Choroid plexus epithelial cell (primary cell): ENCODE measurements at regions not wholly inside any gene's neighbourhood (a gene's known extent, or its start where the extent isn't known, plus 50 kb on each side); places are given as distances from the start of the nearest gene placed in this dataset.
A peak's percentile ranks its signal among the peaks of the same experiment; 100 is the strongest.

ENCODE experiments used
- DNase-seq: peaks from one replicate; pipeline ENCODE4 v3.0.0-alpha.2; 2010; ENCODE audit warnings: low read depth
- H3K4me3 ChIP-seq: 2 replicates; pipeline ENCODE4 v1.5.1; 2011; ENCODE audit warnings: low read depth, mild to moderate bottlenecking, control low read depth, low read length, moderate library complexity
- TF ChIP-seq, protein P1 (sequence below): conservative IDR thresholded peaks from 2 replicates; pipeline ENCODE4 v1.5.1; 2011; ENCODE audit warnings: low read depth, mild to moderate bottlenecking, control low read depth, inconsistent platforms, low read length, moderate library complexity

DNA sequence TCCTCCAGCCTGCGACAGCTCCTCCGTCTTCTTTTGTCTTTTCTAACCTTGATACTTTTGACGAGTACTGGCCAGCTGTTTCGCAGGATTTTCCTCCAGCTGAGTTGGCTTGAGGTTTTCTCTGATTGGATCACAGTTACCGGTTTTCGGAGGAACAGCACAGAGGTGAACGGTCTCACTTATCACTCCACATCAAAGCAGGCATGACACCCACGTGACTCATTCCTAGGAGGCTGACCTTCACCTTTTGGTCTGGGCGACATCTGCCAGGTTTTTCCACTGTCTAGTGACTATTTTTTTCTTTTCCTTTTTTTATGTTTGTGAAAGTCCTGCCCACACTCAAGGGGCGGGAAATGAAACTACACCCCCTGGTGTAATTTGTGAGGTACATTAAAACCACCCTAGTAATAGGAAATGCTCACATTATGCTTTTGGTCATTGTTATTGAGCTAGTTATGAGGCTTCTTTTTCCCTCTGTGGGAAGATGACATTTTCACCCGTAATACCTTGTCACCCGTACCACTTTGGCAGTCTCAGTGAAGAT is 319.2 kb downstream of the GADD45G start:
- H3K4me3 ChIP-seq = no peak overlapping the region
- DNase-seq = peak; percentile 9
- TF ChIP-seq, protein P1, sequence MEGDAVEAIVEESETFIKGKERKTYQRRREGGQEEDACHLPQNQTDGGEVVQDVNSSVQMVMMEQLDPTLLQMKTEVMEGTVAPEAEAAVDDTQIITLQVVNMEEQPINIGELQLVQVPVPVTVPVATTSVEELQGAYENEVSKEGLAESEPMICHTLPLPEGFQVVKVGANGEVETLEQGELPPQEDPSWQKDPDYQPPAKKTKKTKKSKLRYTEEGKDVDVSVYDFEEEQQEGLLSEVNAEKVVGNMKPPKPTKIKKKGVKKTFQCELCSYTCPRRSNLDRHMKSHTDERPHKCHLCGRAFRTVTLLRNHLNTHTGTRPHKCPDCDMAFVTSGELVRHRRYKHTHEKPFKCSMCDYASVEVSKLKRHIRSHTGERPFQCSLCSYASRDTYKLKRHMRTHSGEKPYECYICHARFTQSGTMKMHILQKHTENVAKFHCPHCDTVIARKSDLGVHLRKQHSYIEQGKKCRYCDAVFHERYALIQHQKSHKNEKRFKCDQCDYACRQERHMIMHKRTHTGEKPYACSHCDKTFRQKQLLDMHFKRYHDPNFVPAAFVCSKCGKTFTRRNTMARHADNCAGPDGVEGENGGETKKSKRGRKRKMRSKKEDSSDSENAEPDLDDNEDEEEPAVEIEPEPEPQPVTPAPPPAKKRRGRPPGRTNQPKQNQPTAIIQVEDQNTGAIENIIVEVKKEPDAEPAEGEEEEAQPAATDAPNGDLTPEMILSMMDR = peak; percentile 21

DNA sequence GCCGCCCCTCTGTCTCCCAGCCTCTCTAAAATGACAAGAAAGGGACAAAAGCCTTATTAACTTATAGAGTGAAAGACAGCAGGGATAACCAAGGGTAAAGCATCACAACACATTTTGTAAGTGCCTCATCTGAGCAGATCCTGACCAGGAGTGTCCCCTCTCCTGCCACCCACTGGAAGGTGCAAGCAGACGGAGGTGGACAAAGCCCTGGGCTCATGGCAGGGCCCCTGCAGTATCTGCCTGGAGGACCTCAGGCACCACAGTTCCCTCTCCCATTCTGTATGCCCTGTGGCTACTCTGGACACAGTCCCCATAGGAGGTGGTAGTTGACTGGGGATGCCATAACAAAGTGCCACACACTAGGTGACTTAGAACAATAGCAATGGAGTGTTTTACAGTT is 319.8 kb downstream of the GADD45G start:
- no peak overlapping the region for H3K4me3 ChIP-seq
- DNase-seq = no peak
- TF ChIP-seq, protein P1 = no peak

DNA sequence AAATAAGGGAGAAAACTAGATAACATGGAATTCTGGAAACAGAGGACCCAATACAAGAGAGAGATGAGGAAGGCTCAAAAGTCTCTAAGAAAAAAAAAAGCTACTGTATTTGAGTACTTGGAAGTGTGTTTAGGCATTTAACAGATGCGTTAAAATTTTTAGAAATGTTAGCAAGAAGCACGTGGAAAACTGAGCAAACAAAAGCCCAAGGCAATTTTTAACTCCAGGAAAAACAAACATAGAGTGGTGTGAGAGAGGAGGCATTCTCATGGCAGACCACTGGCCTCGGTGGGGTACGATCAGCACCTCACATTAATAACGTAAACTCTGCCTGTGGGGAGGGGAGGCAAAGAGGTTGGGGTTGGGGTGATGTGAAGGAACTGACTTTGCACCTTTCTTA is 321.4 kb downstream of the GADD45G start:
- TF ChIP-seq, protein P1 = no peak
- DNase-seq = no peak
- no peak overlapping the region for H3K4me3 ChIP-seq

DNA sequence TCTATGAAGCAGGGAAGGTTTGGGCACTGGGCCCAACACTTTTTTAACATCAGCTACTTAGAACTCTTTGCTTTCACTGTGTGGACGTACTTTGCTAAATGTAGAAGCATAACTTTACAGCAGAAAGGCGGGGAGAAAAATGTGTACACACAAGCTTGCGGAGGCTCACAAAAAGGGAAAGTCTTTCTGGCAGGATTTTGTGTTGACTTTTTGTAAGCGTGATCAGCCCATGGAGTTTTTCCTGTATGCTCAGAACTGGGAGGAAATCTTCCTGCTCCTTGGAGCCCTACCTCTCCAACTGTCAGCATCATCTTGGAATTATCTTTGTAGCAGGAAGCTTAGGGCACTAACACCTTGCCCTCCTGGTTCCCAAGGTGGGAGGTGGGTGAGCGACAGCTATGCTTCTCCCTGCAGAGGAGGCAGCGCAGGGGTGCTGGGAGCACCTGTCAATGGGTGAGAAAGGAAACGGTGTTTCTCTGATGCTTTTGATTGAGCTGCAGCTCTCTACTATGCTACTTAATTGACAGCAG is 321.9 kb downstream of the GADD45G start:
- no peak for DNase-seq
- TF ChIP-seq, protein P1 = no peak
- H3K4me3 ChIP-seq = no peak overlapping the region

DNA sequence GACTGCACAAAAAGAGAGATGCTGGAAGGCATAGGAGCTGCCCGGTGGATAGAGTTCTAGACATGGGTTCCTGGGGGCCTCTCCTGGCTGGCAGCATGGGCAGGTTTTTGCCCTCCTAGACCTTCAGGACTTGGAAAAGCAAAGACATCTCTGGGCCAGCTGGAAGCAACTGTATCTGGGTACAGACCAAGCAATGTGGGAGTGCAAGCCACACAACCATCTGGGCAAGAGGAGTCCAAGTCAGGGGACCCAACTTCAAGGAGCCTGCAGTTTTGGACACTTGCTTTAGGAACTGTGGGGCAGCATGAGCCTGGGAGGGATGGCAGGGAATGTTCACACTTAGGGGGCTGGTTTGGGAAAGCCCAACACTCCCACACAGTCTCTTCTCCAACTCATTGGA is 323.3 kb downstream of the GADD45G start:
- TF ChIP-seq, protein P1 = no peak
- no peak for DNase-seq
- H3K4me3 ChIP-seq = no peak overlapping the region

DNA sequence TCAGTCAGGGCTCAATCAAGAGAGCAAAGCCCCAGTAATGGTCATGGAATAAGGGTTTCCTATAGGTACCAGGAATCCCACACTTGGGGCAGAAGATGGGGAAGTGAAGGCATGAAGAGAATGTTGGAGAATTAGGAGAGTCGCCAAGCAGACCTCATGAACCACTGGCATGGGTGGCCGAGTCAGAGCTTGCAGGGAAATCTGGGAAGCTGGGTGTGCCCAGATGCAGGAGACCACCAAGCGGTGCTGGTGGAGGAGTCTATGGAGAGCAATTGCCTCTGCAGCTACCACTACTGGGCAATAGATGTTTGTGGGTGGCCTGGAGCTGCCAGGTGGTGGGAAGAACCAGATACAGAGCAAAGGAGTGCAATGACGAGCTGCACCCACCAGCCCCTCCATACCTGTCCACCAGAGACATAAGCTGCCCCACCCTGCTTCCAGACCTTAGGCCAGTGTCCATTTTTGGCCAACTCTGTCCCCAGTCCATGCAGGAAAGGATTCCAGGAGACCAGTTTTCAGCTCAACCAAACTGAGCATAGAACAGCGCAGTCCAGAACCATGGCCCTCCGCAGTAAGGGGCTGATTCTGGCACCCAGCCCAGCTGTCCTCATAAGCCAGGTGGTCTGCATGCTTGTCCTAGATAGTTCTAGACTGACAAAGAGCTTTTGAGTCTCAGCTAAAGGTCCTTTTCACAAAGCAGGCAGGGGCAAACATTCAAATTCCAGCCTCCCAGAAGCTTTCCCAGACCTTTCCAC is 323.9 kb downstream of the GADD45G start:
- no peak for DNase-seq
- TF ChIP-seq, protein P1 = no peak
- H3K4me3 ChIP-seq = no peak overlapping the region

DNA sequence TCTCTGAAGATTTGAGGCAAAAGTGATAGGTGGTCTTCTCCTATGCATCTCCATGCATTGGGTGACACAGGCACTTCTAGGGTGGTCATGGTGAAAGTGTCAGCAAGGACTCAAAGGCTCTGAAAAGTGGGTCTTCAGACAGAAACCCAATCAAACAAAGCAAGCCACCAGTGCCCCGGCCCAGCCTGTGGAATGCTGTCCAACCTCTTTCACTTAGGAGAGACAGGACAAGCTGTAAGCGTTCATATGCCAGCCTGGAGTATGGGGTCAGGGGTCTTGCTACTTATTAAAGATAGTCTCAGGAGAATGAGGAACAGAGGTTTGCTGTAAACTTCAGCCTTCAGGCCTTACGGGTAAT is 324.5 kb downstream of the GADD45G start:
- DNase-seq = no peak
- TF ChIP-seq, protein P1 = no peak
- H3K4me3 ChIP-seq = no peak overlapping the region
